Mesendoderm (in vitro differentiated cells): ENCODE measurements at regions not wholly inside any gene's neighbourhood (a gene's known extent, or its start where the extent isn't known, plus 50 kb on each side); places are given as distances from the start of the nearest gene placed in this dataset.
"Not testable (repeated sequence)": the region's sequence is repeated elsewhere in the genome, so short reads cannot be mapped to it uniquely, and the experiment has no call there.

ENCODE experiments used
- DNase-seq: peaks from one replicate; pipeline ENCODE4 v3.0.0; 2013
- H2AK5ac ChIP-seq: 2 replicates; pipeline ENCODE4 v1.6.1; 2013; ENCODE audit warnings: low read length, inconsistent platforms
- H2BK120ac ChIP-seq: 2 replicates; pipeline ENCODE4 v1.6.1; 2013; ENCODE audit warnings: low read depth, mild to moderate bottlenecking, low read length, moderate library complexity, mixed read lengths
- H2BK15ac ChIP-seq: replicated peaks from 2 replicates; pipeline ENCODE4 v1.6.1; 2013; ENCODE audit warnings: low read depth, mild to moderate bottlenecking, moderate library complexity
- H2BK5ac ChIP-seq: 2 replicates; pipeline ENCODE4 v1.6.1; 2013; ENCODE audit warnings: low read length, inconsistent platforms
- H3K18ac ChIP-seq: 2 replicates; pipeline ENCODE4 v1.6.1; 2013; ENCODE audit warnings: mild to moderate bottlenecking, low read length, mixed read lengths
- H3K23ac ChIP-seq: one replicate; pipeline ENCODE4 v1.6.1; 2013; ENCODE audit warnings: low read length
- H3K27ac ChIP-seq: 2 replicates; pipeline ENCODE4 v1.5.1; 2013; ENCODE audit warnings: low read depth, mild to moderate bottlenecking, inconsistent platforms, low read length, moderate library complexity
- H3K27me3 ChIP-seq: 2 replicates; pipeline ENCODE4 v1.6.1; 2013; ENCODE audit warnings: low read length, control low read depth, mild to moderate bottlenecking, inconsistent platforms; ENCODE audit not compliant: insufficient read depth, poor library complexity
- H3K36me3 ChIP-seq: 2 replicates; pipeline ENCODE4 v1.6.1; 2013; ENCODE audit warnings: low read length, inconsistent platforms; ENCODE audit not compliant: control insufficient read depth, insufficient read depth
- H3K4ac ChIP-seq: one replicate; pipeline ENCODE4 v1.6.1; 2013; ENCODE audit warnings: low read depth, mild to moderate bottlenecking, low read length, moderate library complexity
- H3K4me1 ChIP-seq: 2 replicates; pipeline ENCODE4 v1.6.1; 2013; ENCODE audit warnings: low read depth, low read length, inconsistent platforms; ENCODE audit not compliant: control insufficient read depth
- H3K4me2 ChIP-seq: 2 replicates; pipeline ENCODE4 v1.6.1; 2013; ENCODE audit warnings: low read length
- H3K4me3 ChIP-seq: 2 replicates; pipeline ENCODE4 v1.5.1; 2013; ENCODE audit warnings: mild to moderate bottlenecking, low read length
- H3K56ac ChIP-seq: one replicate; pipeline ENCODE4 v1.6.1; 2013; ENCODE audit warnings: low read length
- H3K79me1 ChIP-seq: 2 replicates; pipeline ENCODE4 v1.6.1; 2013; ENCODE audit warnings: low read length, inconsistent platforms
- H3K79me2 ChIP-seq: 2 replicates; pipeline ENCODE4 v1.6.1; 2013; ENCODE audit warnings: mild to moderate bottlenecking, low read length; ENCODE audit not compliant: control insufficient read depth, insufficient read depth
- H3K9ac ChIP-seq: 2 replicates; pipeline ENCODE4 v1.6.1; 2013; ENCODE audit warnings: low read length, inconsistent platforms
- H4K5ac ChIP-seq: one replicate; pipeline ENCODE4 v1.6.1; 2013; ENCODE audit warnings: low read length
- H4K8ac ChIP-seq: one replicate; pipeline ENCODE4 v1.6.1; 2013; ENCODE audit warnings: low read depth, mild to moderate bottlenecking, control low read depth, low read length, moderate library complexity
- WGBS: extraction: QIAGEN DNeasy Blood & Tissue Kit; methylation state at CpG from one replicate; pipeline ENCODE4 v1.1.7; 2013; ENCODE audit warnings: low lambda C conversion rate, missing lambda C conversion rate; ENCODE audit not compliant: insufficient coverage; ENCODE audit errors: extremely low coverage; 5-methylcytosine and 5-hydroxymethylcytosine counted together

DNA sequence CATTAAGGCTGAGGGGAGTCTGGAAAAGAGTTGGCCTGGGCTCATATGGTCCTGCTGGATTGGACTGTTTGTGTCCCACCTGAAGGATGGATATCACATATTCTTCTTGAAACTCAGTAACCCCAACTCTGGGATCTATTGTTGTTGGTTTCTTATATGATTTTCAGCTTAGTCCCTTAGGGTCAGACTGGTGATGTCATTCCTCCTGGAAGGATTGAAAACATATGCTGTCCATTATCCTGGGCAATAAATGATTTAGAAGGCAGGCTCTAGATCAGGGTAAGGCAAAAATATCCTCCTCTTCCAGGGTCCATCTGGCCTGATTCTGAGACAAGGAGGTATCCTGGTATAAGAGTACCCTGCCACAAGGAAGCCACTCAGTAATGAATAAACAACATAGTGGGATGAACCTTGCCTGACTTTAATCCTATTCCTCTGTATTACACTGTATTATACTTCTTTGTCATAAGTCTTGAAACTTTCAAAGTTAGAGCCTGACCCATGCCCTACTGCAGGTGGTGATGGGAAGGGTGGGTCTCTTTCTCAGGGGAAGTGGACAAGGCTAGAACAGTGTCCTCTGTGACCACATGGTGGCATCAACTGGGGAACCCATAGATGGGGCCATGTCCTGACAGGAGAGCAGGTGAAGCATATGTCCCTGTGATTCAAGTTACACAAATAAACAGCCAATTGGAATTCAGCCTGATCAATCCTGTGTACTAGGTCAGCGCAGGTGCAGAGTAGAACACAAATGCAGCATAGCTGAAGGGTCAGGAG, 454.4 kb upstream of the TRPC7 start:
- WGBS: no CpG with 5 or more reads among the region's 1 CpG
- peak; percentile 37 for DNase-seq
- no peaks in the 10 kb centered on the region for H3K36me3 ChIP-seq
- no peaks in the 10 kb centered on the region for H3K79me1 ChIP-seq
- no peak overlapping the region for H2BK120ac ChIP-seq
- H3K23ac ChIP-seq: no peak overlapping the region
- H3K4me3 ChIP-seq: no peak overlapping the region
- H3K27ac ChIP-seq: no peak overlapping the region
- H3K9ac ChIP-seq: no peak overlapping the region
- H3K79me2 ChIP-seq: no peaks in the 10 kb centered on the region
- H2AK5ac ChIP-seq: no peak overlapping the region
- H3K4me2 ChIP-seq: no peak overlapping the region
- H3K27me3 ChIP-seq: no peaks in the 10 kb centered on the region
- H2BK5ac ChIP-seq: no peak overlapping the region
- no peaks in the 10 kb centered on the region for H3K4me1 ChIP-seq
- H3K56ac ChIP-seq: peak overlapping the region; percentile 18
- H4K8ac ChIP-seq: no peak overlapping the region
- H2BK15ac ChIP-seq: no peak overlapping the region
- no peak overlapping the region for H3K4ac ChIP-seq
- no peak overlapping the region for H4K5ac ChIP-seq
- no peak overlapping the region for H3K18ac ChIP-seq

DNA sequence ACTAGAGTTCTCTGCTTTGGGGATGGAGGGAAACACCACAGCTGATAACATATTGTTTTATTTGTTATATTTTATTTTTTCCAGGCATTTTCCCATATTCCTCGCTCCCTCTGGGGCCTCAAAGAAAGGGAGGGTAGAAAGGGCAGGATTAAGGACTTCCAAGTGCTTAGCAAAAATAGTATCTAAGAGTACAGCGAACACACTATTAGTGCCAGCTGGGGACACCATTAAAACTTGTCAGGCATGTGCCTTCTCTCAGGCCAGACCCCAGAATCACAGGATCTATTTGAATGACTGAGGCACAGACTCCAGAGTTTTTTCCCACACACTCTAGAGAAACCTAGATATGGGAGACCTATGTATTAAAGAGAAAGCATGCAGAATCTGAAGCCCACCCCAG, 451.0 kb upstream of the TRPC7 start:
- Histone ChIP-seq H2BK120ac (no peak overlapping the region), H2AK5ac (no peak overlapping the region), H3K27ac (no peak overlapping the region), H4K5ac (no peak overlapping the region), H3K23ac (no peak overlapping the region), H3K4me1 (no peaks in the 10 kb centered on the region), H3K4ac (no peak overlapping the region), H2BK5ac (no peak overlapping the region), H3K56ac (no peak overlapping the region), H3K79me1 (no peaks in the 10 kb centered on the region), H3K79me2 (no peaks in the 10 kb centered on the region), H3K27me3 (no peaks in the 10 kb centered on the region), H3K36me3 (no peaks in the 10 kb centered on the region), H3K18ac (no peak overlapping the region), H4K8ac (no peak overlapping the region), H3K4me2 (no peak overlapping the region), H3K9ac (no peak overlapping the region), H3K4me3 (no peak overlapping the region), H2BK15ac (no peak overlapping the region)
- DNase-seq: no peak
- WGBS: no CpG with 5 or more reads among the region's 2 CpGs

DNA sequence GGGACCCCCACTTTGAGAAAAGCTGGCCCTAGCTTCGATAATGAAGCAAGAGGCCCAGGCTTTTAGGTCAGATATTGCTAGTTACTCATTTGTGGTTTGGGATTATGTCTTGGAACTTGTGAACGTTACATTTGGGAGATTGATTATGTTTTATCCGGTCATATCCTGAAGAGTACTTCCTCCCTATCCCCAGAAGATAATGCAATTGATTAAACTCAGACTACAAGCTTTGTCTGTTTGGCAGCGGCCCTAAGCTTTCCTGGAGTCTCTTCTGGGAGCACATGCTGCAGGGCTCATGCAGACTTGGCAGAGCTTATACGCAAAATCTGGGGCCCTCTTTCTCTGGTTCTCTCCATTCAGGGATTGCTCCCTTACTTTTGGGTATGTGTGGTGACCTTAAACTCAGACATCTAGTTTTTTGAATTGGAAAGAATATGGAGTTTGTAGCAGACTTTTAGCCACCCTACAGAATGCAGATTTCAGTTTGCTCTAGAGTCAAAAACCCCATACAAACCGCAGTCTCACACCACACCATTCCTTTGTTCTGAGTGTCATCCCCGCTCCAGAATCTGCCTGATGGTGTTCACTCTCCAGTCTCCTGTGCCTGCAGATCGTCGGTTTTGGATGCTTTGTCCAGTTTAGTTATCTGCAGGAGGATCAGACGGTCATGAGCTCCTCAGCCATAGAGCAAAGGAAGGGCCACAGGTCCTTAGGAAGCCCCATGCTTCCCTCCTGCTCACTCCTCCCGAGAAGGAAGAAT, 449.5 kb upstream of the TRPC7 start:
- Histone ChIP-seq H3K4me2 (no peak overlapping the region), H3K4me1 (no peaks in the 10 kb centered on the region), H2BK5ac (no peak overlapping the region), H3K79me1 (no peaks in the 10 kb centered on the region), H4K8ac (no peak overlapping the region), H3K4me3 (no peak overlapping the region), H2BK120ac (no peak overlapping the region), H2BK15ac (no peak overlapping the region), H3K36me3 (no peaks in the 10 kb centered on the region), H3K27ac (no peak overlapping the region), H3K27me3 (no peaks in the 10 kb centered on the region), H3K18ac (no peak overlapping the region), H3K9ac (no peak overlapping the region), H3K79me2 (no peaks in the 10 kb centered on the region), H3K4ac (no peak overlapping the region), H3K56ac (no peak overlapping the region), H2AK5ac (no peak overlapping the region), H4K5ac (no peak overlapping the region), H3K23ac (no peak overlapping the region)
- WGBS: no CpG with 5 or more reads among the region's 11 CpGs
- no peak for DNase-seq

DNA sequence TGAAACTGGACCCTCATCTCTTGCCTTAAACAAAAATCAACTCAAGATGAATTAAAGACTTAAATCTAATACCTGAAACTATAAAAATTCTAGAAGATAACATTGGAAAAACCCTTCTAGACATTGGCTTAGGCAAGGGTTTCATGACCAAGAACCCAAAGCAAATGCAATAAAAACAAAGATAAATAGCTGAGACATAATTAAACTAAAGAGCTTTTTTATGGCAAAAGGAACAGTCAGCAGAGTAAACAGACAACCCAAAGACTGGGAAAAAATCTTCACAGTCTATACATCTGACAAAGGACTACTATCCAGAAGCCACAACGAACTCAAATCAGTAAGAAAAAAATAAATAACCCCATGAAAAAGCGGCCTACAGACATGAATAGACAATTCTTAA, 446.9 kb upstream of the TRPC7 start:
- not testable (repeated sequence) for H3K23ac ChIP-seq, H3K18ac ChIP-seq, H3K79me2 ChIP-seq, H3K4me2 ChIP-seq, H2AK5ac ChIP-seq, H3K36me3 ChIP-seq, H3K4ac ChIP-seq, H3K79me1 ChIP-seq, H3K27ac ChIP-seq, H2BK5ac ChIP-seq, DNase-seq, H3K4me1 ChIP-seq, H3K4me3 ChIP-seq, H2BK120ac ChIP-seq, H2BK15ac ChIP-seq, H4K8ac ChIP-seq, H4K5ac ChIP-seq, H3K56ac ChIP-seq, H3K9ac ChIP-seq, H3K27me3 ChIP-seq
- WGBS: no CpG with 5 or more reads among the region's 2 CpGs

DNA sequence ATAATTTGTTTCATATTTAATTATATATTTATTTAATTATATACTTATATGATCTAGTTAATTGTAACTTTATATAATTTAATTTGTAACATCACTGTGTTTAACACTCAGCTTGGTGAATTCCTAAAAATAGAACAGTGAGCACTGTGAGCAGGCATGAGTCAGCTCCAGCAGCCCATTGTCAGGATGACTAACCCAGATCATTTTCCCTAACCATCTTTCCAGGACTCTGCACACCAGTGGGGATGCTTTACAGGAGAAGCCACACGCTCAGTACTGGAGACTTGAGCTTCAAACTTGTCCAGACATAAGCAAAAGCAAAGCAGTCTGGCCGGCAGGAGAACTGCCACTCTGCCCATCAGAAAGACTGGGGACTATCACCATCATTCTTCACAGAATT, 446.2 kb upstream of the TRPC7 start:
- Histone ChIP-seq H2AK5ac (no peak overlapping the region), H3K9ac (no peak overlapping the region), H2BK15ac (no peak overlapping the region), H3K56ac (no peak overlapping the region), H3K4ac (no peak overlapping the region), H3K79me1 (no peaks in the 10 kb centered on the region), H3K27ac (no peak overlapping the region), H3K4me1 (no peaks in the 10 kb centered on the region), H4K5ac (no peak overlapping the region), H2BK5ac (no peak overlapping the region), H3K4me2 (no peak overlapping the region), H3K18ac (no peak overlapping the region), H3K23ac (no peak overlapping the region), H3K79me2 (no peaks in the 10 kb centered on the region), H3K27me3 (no peaks in the 10 kb centered on the region), H4K8ac (no peak overlapping the region), H2BK120ac (no peak overlapping the region), H3K4me3 (no peak overlapping the region), H3K36me3 (no peaks in the 10 kb centered on the region)
- no peak for DNase-seq
- no CpG with 5 or more reads among the region's 2 CpGs for WGBS
